ENCODE measurements at regions not wholly inside any gene's neighbourhood (a gene's known extent, or its start where the extent isn't known, plus 50 kb on each side); places are given as distances from the start of the nearest gene placed in this dataset.
"Not testable (repeated sequence)": the region's sequence is repeated elsewhere in the genome, so short reads cannot be mapped to it uniquely, and the experiment has no call there.

DNA sequence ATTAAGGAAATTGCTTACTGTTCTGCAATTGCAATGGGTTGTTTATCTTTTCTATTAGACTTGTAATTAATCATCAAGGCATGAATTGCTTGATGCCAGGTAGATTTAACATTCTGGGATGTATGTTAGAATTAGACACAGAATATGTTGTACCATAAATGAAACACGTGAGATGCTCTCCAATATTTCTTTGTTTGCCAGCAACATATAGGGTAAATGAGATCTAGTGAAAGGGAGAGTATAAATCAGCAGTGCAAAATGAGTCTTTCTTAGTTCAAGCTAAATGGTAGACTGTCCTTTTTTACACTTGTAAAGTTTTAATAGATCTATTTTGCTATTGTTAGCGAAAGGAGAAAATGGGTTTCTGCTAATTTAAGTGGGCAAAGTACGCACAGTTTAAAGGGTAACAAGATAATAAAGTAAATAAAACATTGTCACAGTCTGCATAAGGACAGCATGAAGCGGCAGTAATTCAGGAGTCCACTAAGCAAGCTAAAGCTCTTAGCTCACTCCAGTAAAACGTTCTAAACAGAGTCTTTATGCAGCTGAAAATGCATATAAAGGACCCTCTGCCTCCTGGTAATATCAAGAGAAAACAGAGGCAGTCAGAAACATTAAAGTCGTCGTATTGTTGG is 1137.1 kb downstream of the OLFM4 start:
- no peak for DNase-seq

DNA sequence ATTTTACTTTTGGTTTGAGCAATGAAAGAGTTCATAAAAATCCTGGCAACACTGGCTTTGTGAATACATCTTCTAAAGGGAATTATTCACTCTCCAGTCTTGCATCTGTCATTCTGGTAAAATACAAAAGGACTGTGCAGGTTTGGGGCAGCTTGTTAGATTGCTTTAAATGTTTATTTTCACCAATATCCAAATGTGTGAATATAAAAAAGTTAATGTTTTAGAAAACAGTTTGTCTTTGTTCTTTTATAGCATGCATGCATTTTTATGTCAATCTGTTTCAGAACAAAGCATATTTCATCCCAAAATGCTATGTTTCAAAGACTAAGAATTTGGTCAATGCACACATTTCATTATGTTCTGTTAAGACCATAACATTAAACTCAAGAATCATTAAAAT is 1145.4 kb downstream of the OLFM4 start:
- no peak for DNase-seq

DNA sequence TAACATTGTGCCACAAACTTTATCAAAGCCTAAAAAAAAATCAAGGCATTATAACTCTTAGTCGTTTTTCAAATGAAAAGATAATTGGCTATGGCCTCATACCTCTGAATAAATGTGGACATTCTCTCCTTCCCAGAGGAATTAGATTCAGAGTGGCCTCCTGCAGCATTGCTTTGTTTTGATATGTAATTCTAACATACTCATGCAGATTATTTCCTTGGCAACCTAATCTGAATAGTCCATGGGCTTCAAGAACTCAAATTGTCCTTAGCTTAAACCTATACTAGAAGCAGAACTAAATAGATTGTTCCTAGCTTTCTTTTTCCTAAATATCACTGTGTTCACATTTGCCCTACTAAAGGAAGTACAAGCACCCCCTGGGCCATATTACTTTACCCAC is 1146.9 kb downstream of the OLFM4 start:
- no peak for DNase-seq

DNA sequence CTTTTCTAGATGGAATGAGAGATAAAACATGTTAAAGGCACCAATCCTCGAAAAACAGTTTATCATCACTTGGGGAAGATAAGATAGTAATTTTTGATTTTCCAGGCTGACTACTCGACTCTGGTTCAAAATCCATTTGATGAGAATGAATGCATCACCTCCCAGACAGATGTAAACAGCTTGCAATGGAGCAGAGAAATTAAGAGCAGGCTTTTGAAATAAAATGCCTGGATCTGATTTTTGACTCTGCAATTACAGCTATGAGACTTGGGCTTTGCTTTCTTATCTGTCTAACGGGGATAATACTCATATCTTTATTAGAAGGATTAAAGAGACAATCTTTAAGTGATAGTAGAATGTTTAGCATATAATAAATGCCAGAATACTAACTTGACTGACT is 1148.9 kb downstream of the OLFM4 start:
- DNase-seq: no peak

DNA sequence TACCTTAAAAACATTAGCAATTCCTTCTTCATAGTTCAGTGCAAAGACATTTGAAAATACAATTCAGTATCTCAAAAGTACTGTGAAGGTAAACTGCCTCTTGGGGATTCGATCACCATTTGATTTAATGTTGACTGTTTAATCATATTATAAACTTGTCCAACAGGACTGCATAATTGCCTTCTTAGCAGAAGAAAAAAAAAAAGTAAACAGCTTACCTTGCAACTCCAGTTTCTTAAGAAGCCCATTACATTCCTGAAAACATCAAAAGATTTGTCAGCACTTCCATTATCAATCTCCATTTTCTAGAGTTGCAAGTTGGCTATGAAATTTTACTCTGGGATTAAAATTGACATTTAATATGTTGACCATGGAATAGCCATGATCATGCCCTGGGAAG is 1154.6 kb downstream of the OLFM4 start:
- no peak for DNase-seq

DNA sequence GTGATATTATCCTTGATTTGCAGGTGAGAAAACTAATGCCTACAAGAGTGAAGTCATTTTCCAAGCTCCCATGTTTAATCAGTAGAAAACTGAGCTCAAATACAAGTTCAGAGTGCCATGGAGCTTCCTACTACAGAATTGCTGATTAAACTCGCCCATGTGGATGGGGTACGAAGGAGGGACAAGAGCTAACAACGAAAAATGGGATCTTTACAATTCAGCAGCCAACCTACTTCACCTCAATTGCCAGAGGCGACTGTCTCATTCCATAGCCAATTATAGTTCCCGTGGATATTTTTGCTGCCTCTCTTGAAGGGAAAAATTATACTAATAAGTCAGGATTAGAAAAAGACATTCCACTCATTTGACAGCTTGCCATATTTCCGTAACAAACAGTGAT is 1155.1 kb downstream of the OLFM4 start:
- no peak for DNase-seq

DNA sequence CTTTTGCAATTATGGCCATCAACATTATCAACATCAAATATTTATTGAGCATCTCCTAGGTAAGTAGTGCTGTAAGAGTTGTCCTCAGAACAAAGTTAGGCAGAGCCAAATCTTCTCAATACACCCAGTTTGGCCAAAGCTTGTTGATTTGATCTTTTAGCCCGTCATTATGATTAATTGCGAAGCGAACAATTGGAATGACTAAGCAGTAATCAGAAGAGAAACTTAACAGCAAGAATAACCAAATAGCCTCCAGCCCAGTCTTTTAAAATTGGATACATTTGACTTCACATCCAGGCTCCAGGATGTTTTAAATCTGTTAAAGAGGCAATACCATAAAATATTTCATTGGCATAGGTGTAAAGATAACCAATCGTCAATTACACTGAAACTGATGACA is 1156.0 kb downstream of the OLFM4 start:
- no peak for DNase-seq

DNA sequence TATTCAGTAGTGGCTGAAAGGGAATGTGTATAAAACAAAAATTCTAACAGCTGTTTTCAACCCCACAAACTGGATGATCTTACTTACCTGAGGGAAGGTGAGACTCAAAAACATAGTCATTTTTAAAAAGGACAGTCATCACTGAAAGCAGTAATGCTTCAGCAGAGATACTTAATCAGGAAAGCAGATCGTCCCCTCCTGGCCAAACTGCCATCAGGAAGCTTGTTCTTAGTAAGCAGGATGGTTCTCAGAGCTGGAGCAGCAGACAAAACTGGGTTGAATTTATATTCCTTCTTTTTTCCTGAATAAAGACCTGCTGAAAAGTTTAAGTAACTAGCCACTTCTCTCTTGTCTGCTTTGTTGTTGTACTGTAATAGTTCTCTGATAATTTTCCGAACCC is 1156.5 kb downstream of the OLFM4 start:
- no peak for DNase-seq

DNA sequence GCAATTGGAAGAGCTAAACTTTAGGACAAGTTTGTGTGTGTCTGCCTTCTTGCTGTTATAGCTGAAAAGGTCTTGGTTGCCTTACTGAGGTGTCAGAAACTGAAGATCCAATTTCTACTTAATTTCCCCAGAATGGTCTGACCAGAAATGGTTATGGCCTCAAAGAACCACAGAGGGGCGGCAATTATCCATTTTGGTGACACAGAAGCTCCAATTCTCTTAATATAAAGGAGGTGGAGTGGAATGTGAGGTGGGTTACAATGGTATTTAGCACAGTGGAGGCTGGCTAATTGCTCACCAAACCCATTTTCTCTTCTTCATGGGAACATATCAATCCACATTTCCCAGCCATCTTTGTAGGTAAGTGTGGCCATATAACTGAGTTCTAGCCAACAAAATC is 1157.2 kb downstream of the OLFM4 start:
- DNase-seq: no peak

DNA sequence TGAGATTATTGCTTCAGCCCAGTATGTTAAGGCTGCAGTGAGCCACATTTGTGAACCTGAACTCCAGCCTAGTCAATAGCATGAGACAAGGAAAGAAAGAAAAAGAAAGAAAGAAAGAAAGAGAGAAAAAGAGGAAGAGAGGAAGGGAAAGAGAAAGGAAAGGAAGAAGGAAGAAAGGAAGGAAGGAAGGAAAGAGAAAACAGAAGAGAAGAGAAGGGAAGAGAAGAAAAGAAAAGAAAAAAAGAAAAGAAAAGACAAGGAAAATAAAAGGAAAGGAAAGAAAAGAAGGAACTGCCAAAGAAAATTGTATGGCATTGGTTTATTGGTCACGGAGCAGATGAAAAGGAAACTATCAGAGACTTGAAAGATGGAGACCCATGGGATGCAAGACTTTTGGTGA is 1158.8 kb downstream of the OLFM4 start:
- DNase-seq: no peak

DNA sequence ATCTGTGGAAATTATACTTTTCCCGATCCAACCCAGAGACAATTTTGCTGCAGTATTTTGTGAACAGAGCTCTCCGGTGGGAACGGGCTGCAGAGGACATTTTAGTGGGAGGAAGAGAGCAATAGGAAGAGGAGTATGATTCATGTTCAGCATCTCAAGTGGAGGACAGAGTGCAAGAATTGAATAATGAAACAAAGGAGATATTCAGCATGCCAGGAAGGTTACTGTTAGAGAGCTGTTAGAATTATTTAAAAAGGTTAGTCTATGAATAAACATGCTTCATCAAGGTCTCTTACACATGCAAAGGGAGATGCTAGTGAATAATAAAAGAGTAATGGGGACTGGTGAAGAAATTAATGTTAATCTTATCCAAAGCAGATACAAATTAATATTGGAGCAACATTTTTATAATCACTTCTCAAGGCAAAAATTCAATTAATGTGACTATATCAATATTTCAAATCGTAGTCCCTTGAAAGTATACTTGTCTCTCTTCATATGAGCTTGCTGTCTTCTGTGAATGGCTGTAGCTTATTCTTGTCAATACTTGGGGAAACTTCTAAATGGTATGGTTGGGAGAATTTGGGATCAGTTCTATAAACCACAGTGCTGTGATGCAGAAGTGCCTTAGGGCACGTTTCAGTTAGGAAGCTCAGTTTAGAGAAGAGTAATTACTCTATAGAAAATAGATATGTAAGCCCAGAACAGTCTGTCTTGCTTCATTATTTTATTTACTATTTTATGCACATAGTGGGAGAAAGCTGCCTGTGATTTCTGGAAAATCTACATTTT is 1165.8 kb downstream of the OLFM4 start:
- no peak for DNase-seq

DNA sequence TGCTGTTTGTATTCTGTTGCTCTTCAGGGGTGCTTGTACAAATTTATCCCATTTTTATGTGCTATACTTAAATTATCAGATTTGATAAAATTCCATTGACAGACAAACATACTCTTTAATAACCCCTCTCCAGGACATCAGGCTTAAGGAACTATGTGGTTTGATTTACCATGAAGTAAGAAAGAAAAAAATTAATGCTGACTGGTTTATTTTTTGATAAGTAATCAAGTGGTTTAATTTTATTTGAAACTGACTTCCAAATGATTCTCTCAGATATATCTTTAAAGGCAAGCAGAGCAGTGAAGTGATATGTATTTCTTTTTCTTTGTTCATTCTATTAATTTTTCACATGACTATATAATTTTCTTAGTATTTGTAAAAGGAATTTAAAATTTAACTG is 1168.1 kb downstream of the OLFM4 start:
- no peak for DNase-seq

DNA sequence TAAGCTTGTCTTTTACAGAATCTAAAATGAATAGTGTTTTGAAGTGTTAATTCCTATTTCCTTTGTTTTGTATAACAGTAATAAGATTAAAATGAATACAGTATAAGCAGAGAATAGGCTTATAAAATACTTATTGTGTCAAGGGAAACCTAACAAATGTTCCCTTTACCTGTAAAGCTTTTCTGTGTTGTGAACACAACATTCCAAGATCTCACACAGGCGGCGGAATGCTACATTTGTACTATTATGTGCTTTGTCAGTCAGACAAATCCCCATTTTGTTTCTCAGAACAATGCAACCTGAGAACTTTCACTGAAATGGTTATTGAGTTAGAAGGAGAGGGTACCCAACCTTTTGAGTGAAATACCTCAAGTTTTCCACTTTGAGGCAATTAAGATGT is 1170.3 kb downstream of the OLFM4 start:
- no peak for DNase-seq

DNA sequence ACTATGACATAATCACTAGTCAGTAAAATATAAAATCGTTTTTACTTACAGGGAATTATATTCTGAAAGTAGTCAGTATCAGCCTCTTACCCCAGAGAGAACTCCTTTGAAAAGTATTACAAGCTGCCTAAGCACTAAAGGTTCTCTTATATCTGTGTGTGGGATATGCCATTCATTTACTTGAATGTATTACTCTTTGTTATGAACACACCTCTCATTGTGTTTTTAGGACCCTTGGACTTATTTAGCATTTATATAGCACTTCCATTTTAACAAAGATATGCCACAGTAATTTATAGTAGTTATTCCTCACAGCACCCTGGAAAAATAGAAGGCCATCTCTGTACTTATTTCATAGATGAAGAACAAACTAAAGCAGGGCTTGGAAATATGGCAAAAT is 1178.0 kb downstream of the OLFM4 start:
- DNase-seq: no peak

DNA sequence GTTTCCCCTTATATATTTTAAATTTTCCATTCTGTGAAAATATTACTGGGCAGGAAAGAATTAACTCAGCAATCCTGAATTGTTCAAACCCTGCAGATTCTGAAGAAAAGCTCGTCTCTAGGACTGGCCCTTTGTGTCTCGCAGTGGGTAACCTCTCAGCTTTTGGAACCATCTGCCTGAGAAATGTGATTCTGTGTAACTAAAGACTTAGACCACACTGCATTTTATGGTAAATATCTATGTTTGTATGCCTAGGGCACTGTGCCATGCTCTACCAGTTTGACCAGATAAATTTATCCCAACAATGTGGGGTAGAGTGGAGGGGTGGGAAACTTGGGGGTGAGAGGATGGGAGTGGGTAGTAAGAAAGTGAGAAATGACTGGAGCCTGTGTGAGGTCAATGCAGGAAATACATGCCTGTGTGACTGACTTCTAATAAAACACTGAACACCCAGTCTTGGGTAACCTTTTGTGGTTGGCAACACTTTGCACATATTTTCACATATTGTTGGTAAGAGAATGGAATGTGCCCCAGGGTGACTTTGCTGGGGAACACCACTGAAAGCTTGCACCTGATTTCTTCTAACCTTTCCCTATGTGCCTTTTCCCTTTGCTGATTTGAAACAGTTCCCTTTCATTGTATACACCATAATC is 1181.9 kb downstream of the OLFM4 start:
- DNase-seq: no peak

DNA sequence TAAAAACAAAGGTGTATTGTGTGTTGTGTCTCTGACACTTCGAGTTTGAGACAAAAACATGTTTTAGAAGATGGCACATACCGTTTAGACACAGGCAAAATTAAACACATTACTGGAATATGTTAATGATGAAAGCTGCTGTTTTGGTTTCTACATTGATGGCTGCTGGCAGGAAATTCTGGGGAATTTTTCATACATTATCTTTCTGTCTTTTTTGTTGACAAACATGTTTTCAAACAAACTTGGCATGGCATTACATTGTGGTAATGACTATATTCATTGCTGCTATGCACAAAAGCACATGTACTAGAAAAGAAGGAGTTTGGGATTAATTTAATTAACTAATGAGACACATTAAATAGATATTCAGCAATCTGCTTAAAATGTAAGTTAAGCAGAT is 1187.6 kb downstream of the OLFM4 start:
- no peak for DNase-seq

DNA sequence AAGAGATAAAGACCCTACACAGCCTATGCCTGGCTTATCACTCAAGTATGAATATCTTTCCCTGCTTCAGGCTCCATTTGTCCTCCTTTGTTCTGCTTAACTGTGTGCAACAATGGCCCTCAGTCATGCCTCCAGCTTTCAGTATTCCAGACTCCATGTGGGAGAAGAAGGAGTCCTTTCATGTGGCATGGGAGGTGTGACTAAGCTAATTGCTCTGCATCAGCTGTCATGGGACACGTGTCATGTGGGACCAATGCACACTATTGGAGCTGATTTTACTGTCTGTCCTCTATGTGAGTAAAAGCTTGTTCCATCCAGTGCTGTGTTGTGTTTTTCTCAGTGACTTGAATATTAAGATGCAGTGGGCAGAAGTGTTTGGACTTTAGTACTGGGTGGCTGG is 1198.3 kb downstream of the OLFM4 start:
- no peak for DNase-seq

DNA sequence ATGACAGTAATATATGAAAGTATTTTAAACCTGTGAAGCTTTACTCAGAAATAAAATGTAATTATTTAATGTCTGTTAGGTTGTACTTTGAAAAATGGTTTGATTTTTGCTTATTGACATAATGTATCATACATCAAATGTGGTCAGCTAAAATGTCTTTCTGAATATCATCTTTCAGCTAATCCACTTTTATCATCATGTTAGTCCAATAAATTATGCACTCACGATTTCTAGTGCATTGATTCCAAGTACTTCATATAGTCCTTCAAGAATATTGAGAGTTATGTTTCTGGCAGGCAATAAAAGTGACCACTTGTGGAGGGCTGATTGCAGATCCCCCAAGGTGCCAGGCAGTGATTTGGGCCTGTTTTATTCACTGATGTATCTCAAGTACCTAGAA is 1204.1 kb downstream of the OLFM4 start:
- DNase-seq: no peak

DNA sequence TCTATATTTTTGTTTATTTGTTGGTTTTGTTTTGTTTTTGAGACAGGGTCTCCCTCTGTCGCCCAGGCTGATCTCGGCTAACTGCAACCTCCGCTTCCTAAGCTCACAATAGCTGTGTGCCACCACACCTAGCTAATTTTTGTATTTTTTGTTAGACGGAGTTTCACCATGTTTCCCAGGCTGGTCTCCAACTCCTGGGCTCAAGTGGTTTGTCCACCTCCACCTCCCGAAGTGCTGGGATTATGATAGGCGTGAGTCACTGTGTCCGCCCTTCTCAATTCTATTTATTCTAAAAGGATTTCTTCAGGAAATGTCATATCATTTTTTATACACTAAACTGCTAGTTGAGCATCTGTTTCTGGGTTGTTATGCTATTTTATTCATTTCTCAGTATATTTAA is 1206.0 kb downstream of the OLFM4 start:
- DNase-seq: no peak

DNA sequence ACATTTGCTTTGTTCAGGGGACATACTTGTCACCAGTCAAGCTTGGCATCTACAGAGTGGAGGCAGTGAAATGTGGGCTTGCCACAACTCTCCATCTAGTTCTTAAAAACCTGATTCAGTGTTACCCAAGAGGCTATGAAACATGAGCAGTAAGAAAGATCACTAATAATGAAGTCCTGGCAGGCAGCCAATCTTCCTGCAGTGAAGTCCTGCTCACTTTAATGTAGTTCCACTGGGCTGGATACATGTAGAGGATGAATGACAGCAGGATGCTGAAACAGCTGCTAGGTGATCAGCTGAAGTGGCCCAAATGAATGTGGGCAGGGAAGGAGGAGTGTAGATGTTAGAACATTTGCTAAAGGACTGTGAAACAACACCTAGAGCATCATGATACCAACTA is 1213.1 kb downstream of the OLFM4 start:
- no peak for DNase-seq

DNA sequence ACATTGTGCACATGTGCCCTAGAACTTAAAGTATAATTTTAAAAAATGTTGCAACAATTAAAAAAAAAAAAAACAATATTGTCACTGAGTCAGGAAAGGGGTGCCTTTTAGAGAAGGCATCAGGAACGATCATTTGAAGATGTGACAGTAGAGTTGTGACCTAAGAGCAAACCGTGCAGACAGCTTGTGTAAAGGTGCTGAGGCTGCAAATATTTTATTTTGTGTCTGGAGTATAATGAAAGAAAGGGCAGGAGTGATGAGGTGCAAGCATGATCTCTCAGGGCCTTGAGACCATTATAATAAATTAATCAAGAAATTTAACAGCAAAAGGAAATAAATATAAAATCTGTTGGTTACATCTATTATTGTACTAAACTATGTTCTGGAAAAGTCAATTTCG is 1219.7 kb downstream of the OLFM4 start:
- DNase-seq: no peak

DNA sequence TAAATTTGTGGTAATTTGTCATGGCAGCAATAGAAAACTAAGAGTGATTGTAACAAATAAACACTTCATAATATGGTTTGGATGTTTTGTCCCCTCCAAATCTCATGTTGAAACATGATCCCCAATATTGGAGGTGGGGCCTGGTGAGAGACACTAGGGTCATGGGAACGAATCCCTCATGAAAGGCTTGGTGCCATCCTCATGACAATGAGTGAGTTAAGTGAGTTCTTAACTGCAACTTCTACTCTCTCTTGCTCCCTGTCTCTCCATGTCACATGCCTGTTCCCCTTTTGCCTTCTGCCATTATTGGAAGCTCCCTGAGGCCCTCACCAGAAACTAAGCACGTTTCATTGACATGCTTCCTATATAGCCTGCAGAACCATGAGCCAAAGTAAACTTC is 1233.2 kb downstream of the OLFM4 start:
- no peak for DNase-seq

DNA sequence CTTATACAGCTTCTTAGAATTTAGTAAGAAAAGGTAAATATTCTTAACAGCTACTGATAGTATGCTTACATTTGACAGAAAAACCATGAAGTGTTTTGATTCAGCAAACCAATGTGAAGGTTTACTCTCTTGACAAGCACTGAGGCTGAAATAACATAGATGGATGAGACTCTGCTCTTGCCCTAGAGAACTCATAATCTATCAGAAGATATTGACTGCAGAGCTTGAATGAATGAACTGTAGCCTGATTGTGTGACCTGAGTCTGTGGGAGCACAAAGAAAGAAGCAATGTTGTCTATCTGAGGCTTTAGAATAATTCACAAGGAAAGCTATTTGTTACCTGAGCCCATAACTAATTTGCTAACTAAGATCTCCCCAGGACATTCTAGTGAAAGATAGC is 1235.3 kb downstream of the OLFM4 start:
- no peak for DNase-seq

DNA sequence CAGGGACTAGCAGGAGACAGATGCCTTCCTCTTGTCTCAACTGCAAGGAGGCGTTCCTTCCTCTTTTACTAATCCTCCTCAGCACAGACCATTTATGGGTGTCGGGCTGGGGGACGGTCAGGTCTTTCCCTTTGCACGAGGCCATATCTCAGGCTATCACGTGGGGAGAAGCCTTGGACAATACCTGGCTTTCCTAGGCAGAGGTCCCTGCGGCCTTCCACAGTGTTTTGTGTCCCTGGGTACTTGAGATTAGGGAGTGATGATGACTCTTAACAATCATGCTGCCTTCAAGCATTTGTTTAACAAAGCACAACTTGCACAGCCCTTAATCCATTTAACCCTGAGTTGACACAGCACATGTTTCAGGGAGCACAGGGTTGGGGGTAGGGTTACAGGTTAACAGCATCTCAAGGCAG is 1238.6 kb downstream of the OLFM4 start:
- not testable (repeated sequence) for DNase-seq
